ENCODE measurements at regions not wholly inside any gene's neighbourhood (a gene's known extent, or its start where the extent isn't known, plus 50 kb on each side); places are given as distances from the start of the nearest gene placed in this dataset.

- Histone ChIP-seq H3K36me3 (ENCODE audit: insufficient read depth, low read length) (no peaks in the 10 kb centered on the region), H3K9ac (ENCODE audit: low read depth, low read length) (no peak overlapping the region), H3K4me1 (ENCODE audit: insufficient read depth, low read length) (no peaks in the 10 kb centered on the region), H3K9me3 (ENCODE audit: insufficient read depth, low read depth, low read length) (no peaks in the 10 kb centered on the region), H3K27ac (ENCODE audit: low read depth, low read length) (no peak overlapping the region), H3K4me3 (ENCODE audit: low read length) (no peak overlapping the region), H3K27me3 (ENCODE audit: insufficient read depth, low read length) (no peaks in the 10 kb centered on the region)
- 94% methylated on average over 13 of the region's 13 CpGs for WGBS
These were observed 384.4 kb upstream of the SHH start for GRCh38 chr7:156196649-156197048.

- H3K4me1 ChIP-seq (ENCODE audit: insufficient read depth, low read length), result no peaks in the 10 kb centered on the region
- no peak overlapping the region for H3K27ac ChIP-seq (ENCODE audit: low read depth, low read length)
- no peaks in the 10 kb centered on the region for H3K36me3 ChIP-seq (ENCODE audit: insufficient read depth, low read length)
- H3K4me3 ChIP-seq (ENCODE audit: low read length), result no peak overlapping the region
- H3K9me3 ChIP-seq (ENCODE audit: insufficient read depth, low read depth, low read length), result no peaks in the 10 kb centered on the region
- H3K9ac ChIP-seq (ENCODE audit: low read depth, low read length), result no peak overlapping the region
- WGBS, result 87% methylated on average over 4 of the region's 4 CpGs
- H3K27me3 ChIP-seq (ENCODE audit: insufficient read depth, low read length), result no peaks in the 10 kb centered on the region
These were observed 383.0 kb upstream of the SHH start for GRCh38 chr7:156195276-156195675.

GRCh38 chr7:156194813-156195212, 382.6 kb upstream of the SHH start:
- Histone ChIP-seq H3K36me3 (ENCODE audit: insufficient read depth, low read length) (no peaks in the 10 kb centered on the region), H3K9ac (ENCODE audit: low read depth, low read length) (no peak overlapping the region), H3K4me1 (ENCODE audit: insufficient read depth, low read length) (no peaks in the 10 kb centered on the region), H3K4me3 (ENCODE audit: low read length) (no peak overlapping the region), H3K9me3 (ENCODE audit: insufficient read depth, low read depth, low read length) (no peaks in the 10 kb centered on the region), H3K27me3 (ENCODE audit: insufficient read depth, low read length) (no peaks in the 10 kb centered on the region), H3K27ac (ENCODE audit: low read depth, low read length) (no peak overlapping the region)
- 81% methylated on average over 11 of the region's 11 CpGs for WGBS

- no peaks in the 10 kb centered on the region for H3K27me3 ChIP-seq (ENCODE audit: insufficient read depth, low read length)
- H3K4me1 ChIP-seq (ENCODE audit: insufficient read depth, low read length), result no peaks in the 10 kb centered on the region
- 87% methylated on average over 4 of the region's 4 CpGs for WGBS
- H3K36me3 ChIP-seq (ENCODE audit: insufficient read depth, low read length), result no peaks in the 10 kb centered on the region
- no peak overlapping the region for H3K9ac ChIP-seq (ENCODE audit: low read depth, low read length)
- H3K9me3 ChIP-seq (ENCODE audit: insufficient read depth, low read depth, low read length), result no peaks in the 10 kb centered on the region
- H3K27ac ChIP-seq (ENCODE audit: low read depth, low read length), result no peak overlapping the region
- no peak overlapping the region for H3K4me3 ChIP-seq (ENCODE audit: low read length)
These were observed 380.7 kb upstream of the SHH start for GRCh38 chr7:156192921-156193320.

- no peak overlapping the region for H3K9ac ChIP-seq (ENCODE audit: low read depth, low read length)
- WGBS, result 95% methylated on average over 4 of the region's 4 CpGs
- no peaks in the 10 kb centered on the region for H3K36me3 ChIP-seq (ENCODE audit: insufficient read depth, low read length)
- no peak overlapping the region for H3K27ac ChIP-seq (ENCODE audit: low read depth, low read length)
- H3K4me1 ChIP-seq (ENCODE audit: insufficient read depth, low read length), result no peaks in the 10 kb centered on the region
- no peaks in the 10 kb centered on the region for H3K27me3 ChIP-seq (ENCODE audit: insufficient read depth, low read length)
- no peak overlapping the region for H3K4me3 ChIP-seq (ENCODE audit: low read length)
- peaks cover 10% of the 10 kb centered on the region for H3K9me3 ChIP-seq (ENCODE audit: insufficient read depth, low read depth, low read length)
These were observed 378.8 kb upstream of the SHH start for GRCh38 chr7:156191090-156191489.

- Histone ChIP-seq H3K4me3 (ENCODE audit: low read length) (no peak overlapping the region), H3K9me3 (ENCODE audit: insufficient read depth, low read depth, low read length) (peaks cover 23% of the 10 kb centered on the region), H3K4me1 (ENCODE audit: insufficient read depth, low read length) (no peaks in the 10 kb centered on the region), H3K27ac (ENCODE audit: low read depth, low read length) (no peak overlapping the region), H3K9ac (ENCODE audit: low read depth, low read length) (no peak overlapping the region), H3K36me3 (ENCODE audit: insufficient read depth, low read length) (no peaks in the 10 kb centered on the region), H3K27me3 (ENCODE audit: insufficient read depth, low read length) (no peaks in the 10 kb centered on the region)
- 100% methylated on average over 2 of the region's 2 CpGs for WGBS
These were observed 372.8 kb upstream of the SHH start for GRCh38 chr7:156185076-156185475.

GRCh38 chr7:156184164-156184563, 371.9 kb upstream of the SHH start:
- H3K4me1 ChIP-seq (ENCODE audit: insufficient read depth, low read length), result no peaks in the 10 kb centered on the region
- no peak overlapping the region for H3K27ac ChIP-seq (ENCODE audit: low read depth, low read length)
- H3K27me3 ChIP-seq (ENCODE audit: insufficient read depth, low read length), result no peaks in the 10 kb centered on the region
- H3K9ac ChIP-seq (ENCODE audit: low read depth, low read length), result no peak overlapping the region
- 48% methylated on average over 1 of the region's 1 CpG for whole genome bisulfite sequencing
- H3K9me3 ChIP-seq (ENCODE audit: insufficient read depth, low read depth, low read length), result peaks cover 23% of the 10 kb centered on the region
- no peak overlapping the region for H3K4me3 ChIP-seq (ENCODE audit: low read length)
- no peaks in the 10 kb centered on the region for H3K36me3 ChIP-seq (ENCODE audit: insufficient read depth, low read length)

GRCh38 chr7:156180451-156181229, 368.4 kb upstream of the SHH start:
- Histone ChIP-seq H3K4me1 (ENCODE audit: insufficient read depth, low read length) (no peaks in the 10 kb centered on the region), H3K9ac (ENCODE audit: low read depth, low read length) (no peak overlapping the region), H3K27ac (ENCODE audit: low read depth, low read length) (no peak overlapping the region), H3K9me3 (ENCODE audit: insufficient read depth, low read depth, low read length) (peaks cover 10% of the 10 kb centered on the region; the same call in 1 of the 2 replicates), H3K36me3 (ENCODE audit: insufficient read depth, low read length) (no peaks in the 10 kb centered on the region), H3K27me3 (ENCODE audit: insufficient read depth, low read length) (no peaks in the 10 kb centered on the region), H3K4me3 (ENCODE audit: low read length) (no peak overlapping the region)
- 94% methylated on average over 13 of the region's 13 CpGs for WGBS

GRCh38 chr7:156179872-156180390, 367.7 kb upstream of the SHH start:
- WGBS, result 88% methylated on average over 13 of the region's 13 CpGs
- Histone ChIP-seq H3K27me3 (ENCODE audit: insufficient read depth, low read length) (no peaks in the 10 kb centered on the region), H3K9ac (ENCODE audit: low read depth, low read length) (no peak overlapping the region)

GRCh38 chr7:156178857-156179256, 366.6 kb upstream of the SHH start:
- Histone ChIP-seq H3K36me3 (ENCODE audit: insufficient read depth, low read length) (no peaks in the 10 kb centered on the region), H3K9me3 (ENCODE audit: insufficient read depth, low read depth, low read length) (no peaks in the 10 kb centered on the region), H3K4me1 (ENCODE audit: insufficient read depth, low read length) (no peaks in the 10 kb centered on the region), H3K4me3 (ENCODE audit: low read length) (no peak overlapping the region), H3K27ac (ENCODE audit: low read depth, low read length) (no peak overlapping the region), H3K27me3 (ENCODE audit: insufficient read depth, low read length) (no peaks in the 10 kb centered on the region), H3K9ac (ENCODE audit: low read depth, low read length) (no peak overlapping the region)
- WGBS, result 95% methylated on average over 13 of the region's 13 CpGs

More at GRCh38 chr7:156179872-156180390, 367.7 kb upstream of the SHH start:
- no peak overlapping the region for H3K27ac ChIP-seq (ENCODE audit: low read depth, low read length)
- 0 out of 2 replicates have a peak, but pooled peaks cover 3% of the 10 kb centered on the region for H3K9me3 ChIP-seq (ENCODE audit: insufficient read depth, low read depth, low read length)
- H3K4me1 ChIP-seq (ENCODE audit: insufficient read depth, low read length), result no peaks in the 10 kb centered on the region
- H3K36me3 ChIP-seq (ENCODE audit: insufficient read depth, low read length), result no peaks in the 10 kb centered on the region
- no peak overlapping the region for H3K4me3 ChIP-seq (ENCODE audit: low read length)

- H3K36me3 ChIP-seq (ENCODE audit: insufficient read depth, low read length), result no peaks in the 10 kb centered on the region
- H3K4me3 ChIP-seq (ENCODE audit: low read length), result no peak overlapping the region
- no peaks in the 10 kb centered on the region for H3K27me3 ChIP-seq (ENCODE audit: insufficient read depth, low read length)
- H3K27ac ChIP-seq (ENCODE audit: low read depth, low read length), result no peak overlapping the region
- no peaks in the 10 kb centered on the region for H3K9me3 ChIP-seq (ENCODE audit: insufficient read depth, low read depth, low read length)
- H3K4me1 ChIP-seq (ENCODE audit: insufficient read depth, low read length), result no peaks in the 10 kb centered on the region
- 76% methylated on average over 15 of the region's 15 CpGs for WGBS
- H3K9ac ChIP-seq (ENCODE audit: low read depth, low read length), result no peak overlapping the region
These were observed 366.0 kb upstream of the SHH start for GRCh38 chr7:156178214-156178613.

All from HUES64 (cell line).